ENCODE measurements at regions not wholly inside any gene's neighbourhood (a gene's known extent, or its start where the extent isn't known, plus 50 kb on each side); places are given as distances from the start of the nearest gene placed in this dataset.

DNA sequence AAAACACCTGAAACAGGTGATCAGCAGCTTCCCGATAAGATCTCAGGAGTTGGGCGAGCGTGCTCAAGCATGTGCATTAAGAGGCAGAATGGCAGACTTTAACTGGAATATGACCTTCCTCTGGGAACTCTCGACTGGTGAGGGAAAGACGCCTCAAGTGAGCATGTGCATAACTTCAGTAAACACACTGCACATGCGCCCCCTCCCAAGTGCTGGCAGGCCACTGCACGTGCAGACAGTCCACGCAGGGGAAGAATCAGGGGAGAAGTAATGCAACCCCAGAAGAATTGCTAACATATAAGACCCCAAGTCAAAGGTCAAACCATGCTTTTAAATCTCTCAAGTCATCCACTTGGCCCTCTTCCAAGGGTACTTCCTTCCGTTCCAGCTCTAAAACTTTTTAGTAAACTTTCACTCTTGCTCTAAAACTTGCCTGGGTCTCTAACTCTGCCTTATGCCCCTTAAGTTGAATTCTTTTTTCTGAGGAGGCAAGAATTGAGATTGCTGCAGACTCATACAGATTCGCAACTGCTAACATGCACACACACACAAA, 541.0 kb downstream of the TNS3 start:
- intact Hi-C loops (cut with micrococcal nuclease) = no loop called here
- ChIA-PET POLR2A (no interaction called here), CTCF (no interaction called here), RAD21 (ENCODE audit: low non-redundant PET in 1 of 2, low total read pairs in 2 of 2, uncharacterized antibody in 2 of 2, unreplicated experiment in 2 of 2) (no interaction called here)
- TF ChIP-seq, protein P1, sequence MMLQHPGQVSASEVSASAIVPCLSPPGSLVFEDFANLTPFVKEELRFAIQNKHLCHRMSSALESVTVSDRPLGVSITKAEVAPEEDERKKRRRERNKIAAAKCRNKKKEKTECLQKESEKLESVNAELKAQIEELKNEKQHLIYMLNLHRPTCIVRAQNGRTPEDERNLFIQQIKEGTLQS (IDR thresholded peaks at IDR 0.05) = no peak
- TF ChIP-seq ZFX (IDR thresholded peaks at IDR 0.05) = no peak
- no peak for TF ChIP-seq ELF1 (IDR thresholded peaks at IDR 0.05; ENCODE audit: borderline replicate concordance, low read depth)
- TF ChIP-seq, protein P2, sequence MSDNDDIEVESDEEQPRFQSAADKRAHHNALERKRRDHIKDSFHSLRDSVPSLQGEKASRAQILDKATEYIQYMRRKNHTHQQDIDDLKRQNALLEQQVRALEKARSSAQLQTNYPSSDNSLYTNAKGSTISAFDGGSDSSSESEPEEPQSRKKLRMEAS (IDR thresholded peaks at IDR 0.05) = no peak
- no peak for TF ChIP-seq SP1 (IDR thresholded peaks at IDR 0.05; ENCODE audit: low read depth)
- H3K9ac ChIP-seq (ENCODE audit: low read length) = no peak overlapping the region
- no peak overlapping the region for H3K4me3 ChIP-seq (replicated peaks in 1 of 2; ENCODE audit: low read depth in 1 of 2, low read length in 2 of 2)
- no peak for DNase-seq (ENCODE audit: low read depth, low spot score)
- no peaks in the 10 kb centered on the region for H3K9me2 ChIP-seq (ENCODE audit: insufficient read depth)
- H3K9me3 ChIP-seq (ENCODE audit: control insufficient read depth in 1 of 2, insufficient read depth in 1 of 2, low read depth in 1 of 2, low read length in 2 of 2) = no peaks in the 10 kb centered on the region
- no peaks in the 10 kb centered on the region for H3K4me1 ChIP-seq (ENCODE audit: control insufficient read depth in 1 of 2, insufficient read depth in 2 of 2, low read length in 2 of 2)
- BruUV-seq (replicated peaks) = no TSS peak
- H3K27ac ChIP-seq (ENCODE audit: low read depth, low read length) = no peak overlapping the region
- H4K20me1 ChIP-seq (ENCODE audit: insufficient read depth) = no peaks in the 10 kb centered on the region
- ATAC-seq = no peak
- no peak overlapping the region for H3K4me2 ChIP-seq (ENCODE audit: low read length)
- no peaks in the 10 kb centered on the region for H3K36me3 ChIP-seq (ENCODE audit: control insufficient read depth in 1 of 2, insufficient read depth in 2 of 2, low read length in 2 of 2)
- no peaks in the 10 kb centered on the region for H3K27me3 ChIP-seq (ENCODE audit: insufficient read depth, low read length)
- H2AFZ ChIP-seq (ENCODE audit: low read depth, low read length, poor library complexity, severe bottlenecking) = no peak overlapping the region
- H3K79me2 ChIP-seq (ENCODE audit: insufficient read depth, low read length) = no peaks in the 10 kb centered on the region

DNA sequence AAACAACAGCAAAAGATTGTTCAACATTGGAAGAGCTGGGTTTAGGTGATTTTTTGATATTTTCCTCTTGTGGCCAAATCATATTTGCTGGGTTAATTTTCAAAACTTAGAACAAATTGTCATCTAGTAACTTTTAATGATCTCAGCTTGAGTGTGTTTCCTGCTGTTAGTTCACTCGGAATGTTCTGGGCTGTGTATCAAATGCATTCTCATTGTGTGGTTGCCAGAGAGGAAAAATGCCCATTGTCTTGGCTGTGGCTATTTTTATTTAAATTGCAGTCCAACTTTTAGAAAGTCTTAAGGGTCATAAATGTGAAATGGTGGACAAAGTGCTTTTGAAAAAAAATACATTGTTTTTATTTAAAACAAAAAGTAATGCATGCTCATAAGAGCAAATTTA, 542.0 kb downstream of the TNS3 start:
- Histone ChIP-seq H4K20me1 (ENCODE audit: insufficient read depth) (no peaks in the 10 kb centered on the region), H3K9ac (ENCODE audit: low read length) (no peak overlapping the region), H3K79me2 (ENCODE audit: insufficient read depth, low read length) (no peaks in the 10 kb centered on the region), H3K27me3 (ENCODE audit: insufficient read depth, low read length) (no peaks in the 10 kb centered on the region), H3K4me3 (replicated peaks in 1 of 2; ENCODE audit: low read depth in 1 of 2, low read length in 2 of 2) (no peak overlapping the region), H3K36me3 (ENCODE audit: control insufficient read depth in 1 of 2, insufficient read depth in 2 of 2, low read length in 2 of 2) (no peaks in the 10 kb centered on the region), H3K9me3 (ENCODE audit: control insufficient read depth in 1 of 2, insufficient read depth in 1 of 2, low read depth in 1 of 2, low read length in 2 of 2) (no peaks in the 10 kb centered on the region), H3K4me2 (ENCODE audit: low read length) (no peak overlapping the region), H3K4me1 (ENCODE audit: control insufficient read depth in 1 of 2, insufficient read depth in 2 of 2, low read length in 2 of 2) (no peaks in the 10 kb centered on the region), H3K27ac (ENCODE audit: low read depth, low read length) (no peak overlapping the region), H3K9me2 (ENCODE audit: insufficient read depth) (no peaks in the 10 kb centered on the region), H2AFZ (ENCODE audit: low read depth, low read length, poor library complexity, severe bottlenecking) (no peak overlapping the region)
- POLR2A ChIA-PET = no interaction called here
- DNase-seq (ENCODE audit: low read depth, low spot score) = no peak
- BruUV-seq (replicated peaks) = no TSS peak
- RAD21 ChIA-PET (ENCODE audit: low non-redundant PET in 1 of 2, low total read pairs in 2 of 2, uncharacterized antibody in 2 of 2, unreplicated experiment in 2 of 2) = no interaction called here
- intact Hi-C loops (cut with micrococcal nuclease) = no loop called here
- ATAC-seq = no peak
- CTCF ChIA-PET = no interaction called here
- TF ChIP-seq, protein P3, sequence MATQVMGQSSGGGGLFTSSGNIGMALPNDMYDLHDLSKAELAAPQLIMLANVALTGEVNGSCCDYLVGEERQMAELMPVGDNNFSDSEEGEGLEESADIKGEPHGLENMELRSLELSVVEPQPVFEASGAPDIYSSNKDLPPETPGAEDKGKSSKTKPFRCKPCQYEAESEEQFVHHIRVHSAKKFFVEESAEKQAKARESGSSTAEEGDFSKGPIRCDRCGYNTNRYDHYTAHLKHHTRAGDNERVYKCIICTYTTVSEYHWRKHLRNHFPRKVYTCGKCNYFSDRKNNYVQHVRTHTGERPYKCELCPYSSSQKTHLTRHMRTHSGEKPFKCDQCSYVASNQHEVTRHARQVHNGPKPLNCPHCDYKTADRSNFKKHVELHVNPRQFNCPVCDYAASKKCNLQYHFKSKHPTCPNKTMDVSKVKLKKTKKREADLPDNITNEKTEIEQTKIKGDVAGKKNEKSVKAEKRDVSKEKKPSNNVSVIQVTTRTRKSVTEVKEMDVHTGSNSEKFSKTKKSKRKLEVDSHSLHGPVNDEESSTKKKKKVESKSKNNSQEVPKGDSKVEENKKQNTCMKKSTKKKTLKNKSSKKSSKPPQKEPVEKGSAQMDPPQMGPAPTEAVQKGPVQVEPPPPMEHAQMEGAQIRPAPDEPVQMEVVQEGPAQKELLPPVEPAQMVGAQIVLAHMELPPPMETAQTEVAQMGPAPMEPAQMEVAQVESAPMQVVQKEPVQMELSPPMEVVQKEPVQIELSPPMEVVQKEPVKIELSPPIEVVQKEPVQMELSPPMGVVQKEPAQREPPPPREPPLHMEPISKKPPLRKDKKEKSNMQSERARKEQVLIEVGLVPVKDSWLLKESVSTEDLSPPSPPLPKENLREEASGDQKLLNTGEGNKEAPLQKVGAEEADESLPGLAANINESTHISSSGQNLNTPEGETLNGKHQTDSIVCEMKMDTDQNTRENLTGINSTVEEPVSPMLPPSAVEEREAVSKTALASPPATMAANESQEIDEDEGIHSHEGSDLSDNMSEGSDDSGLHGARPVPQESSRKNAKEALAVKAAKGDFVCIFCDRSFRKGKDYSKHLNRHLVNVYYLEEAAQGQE (IDR thresholded peaks at IDR 0.05; ENCODE audit: low read depth) = no peak
- TF ChIP-seq, protein P4, sequence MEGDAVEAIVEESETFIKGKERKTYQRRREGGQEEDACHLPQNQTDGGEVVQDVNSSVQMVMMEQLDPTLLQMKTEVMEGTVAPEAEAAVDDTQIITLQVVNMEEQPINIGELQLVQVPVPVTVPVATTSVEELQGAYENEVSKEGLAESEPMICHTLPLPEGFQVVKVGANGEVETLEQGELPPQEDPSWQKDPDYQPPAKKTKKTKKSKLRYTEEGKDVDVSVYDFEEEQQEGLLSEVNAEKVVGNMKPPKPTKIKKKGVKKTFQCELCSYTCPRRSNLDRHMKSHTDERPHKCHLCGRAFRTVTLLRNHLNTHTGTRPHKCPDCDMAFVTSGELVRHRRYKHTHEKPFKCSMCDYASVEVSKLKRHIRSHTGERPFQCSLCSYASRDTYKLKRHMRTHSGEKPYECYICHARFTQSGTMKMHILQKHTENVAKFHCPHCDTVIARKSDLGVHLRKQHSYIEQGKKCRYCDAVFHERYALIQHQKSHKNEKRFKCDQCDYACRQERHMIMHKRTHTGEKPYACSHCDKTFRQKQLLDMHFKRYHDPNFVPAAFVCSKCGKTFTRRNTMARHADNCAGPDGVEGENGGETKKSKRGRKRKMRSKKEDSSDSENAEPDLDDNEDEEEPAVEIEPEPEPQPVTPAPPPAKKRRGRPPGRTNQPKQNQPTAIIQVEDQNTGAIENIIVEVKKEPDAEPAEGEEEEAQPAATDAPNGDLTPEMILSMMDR (IDR thresholded peaks at IDR 0.05 in 2 of 3, conservative IDR thresholded peaks at IDR 0.05 in 1 of 3; ENCODE audit: borderline replicate concordance in 1 of 3, insufficient read depth in 1 of 3, low read depth in 2 of 3, low read length in 2 of 3) = no peak
- TF ChIP-seq POLR2A (IDR thresholded peaks at IDR 0.05; ENCODE audit: borderline replicate concordance, extremely low read depth, insufficient read depth, insufficient read length) (no peak), SIN3A (IDR thresholded peaks at IDR 0.05; ENCODE audit: low read depth) (no peak), CEBPB (IDR thresholded peaks at IDR 0.05; ENCODE audit: low read depth) (no peak), EZH2phosphoT487 (IDR thresholded peaks at IDR 0.05; ENCODE audit: borderline replicate concordance) (no peak), CBX3 (IDR thresholded peaks at IDR 0.05; ENCODE audit: low read depth) (no peak)
- TF ChIP-seq, protein P2 (IDR thresholded peaks at IDR 0.05) = no peak
- TF ChIP-seq, protein P5, sequence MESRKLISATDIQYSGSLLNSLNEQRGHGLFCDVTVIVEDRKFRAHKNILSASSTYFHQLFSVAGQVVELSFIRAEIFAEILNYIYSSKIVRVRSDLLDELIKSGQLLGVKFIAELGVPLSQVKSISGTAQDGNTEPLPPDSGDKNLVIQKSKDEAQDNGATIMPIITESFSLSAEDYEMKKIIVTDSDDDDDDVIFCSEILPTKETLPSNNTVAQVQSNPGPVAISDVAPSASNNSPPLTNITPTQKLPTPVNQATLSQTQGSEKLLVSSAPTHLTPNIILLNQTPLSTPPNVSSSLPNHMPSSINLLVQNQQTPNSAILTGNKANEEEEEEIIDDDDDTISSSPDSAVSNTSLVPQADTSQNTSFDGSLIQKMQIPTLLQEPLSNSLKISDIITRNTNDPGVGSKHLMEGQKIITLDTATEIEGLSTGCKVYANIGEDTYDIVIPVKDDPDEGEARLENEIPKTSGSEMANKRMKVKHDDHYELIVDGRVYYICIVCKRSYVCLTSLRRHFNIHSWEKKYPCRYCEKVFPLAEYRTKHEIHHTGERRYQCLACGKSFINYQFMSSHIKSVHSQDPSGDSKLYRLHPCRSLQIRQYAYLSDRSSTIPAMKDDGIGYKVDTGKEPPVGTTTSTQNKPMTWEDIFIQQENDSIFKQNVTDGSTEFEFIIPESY (IDR thresholded peaks at IDR 0.05; ENCODE audit: extremely low read depth, insufficient replicate concordance, low read length) = no peak
